ENCODE measurements at regions not wholly inside any gene's neighbourhood (a gene's known extent, or its start where the extent isn't known, plus 50 kb on each side); places are given as distances from the start of the nearest gene placed in this dataset.

DNA sequence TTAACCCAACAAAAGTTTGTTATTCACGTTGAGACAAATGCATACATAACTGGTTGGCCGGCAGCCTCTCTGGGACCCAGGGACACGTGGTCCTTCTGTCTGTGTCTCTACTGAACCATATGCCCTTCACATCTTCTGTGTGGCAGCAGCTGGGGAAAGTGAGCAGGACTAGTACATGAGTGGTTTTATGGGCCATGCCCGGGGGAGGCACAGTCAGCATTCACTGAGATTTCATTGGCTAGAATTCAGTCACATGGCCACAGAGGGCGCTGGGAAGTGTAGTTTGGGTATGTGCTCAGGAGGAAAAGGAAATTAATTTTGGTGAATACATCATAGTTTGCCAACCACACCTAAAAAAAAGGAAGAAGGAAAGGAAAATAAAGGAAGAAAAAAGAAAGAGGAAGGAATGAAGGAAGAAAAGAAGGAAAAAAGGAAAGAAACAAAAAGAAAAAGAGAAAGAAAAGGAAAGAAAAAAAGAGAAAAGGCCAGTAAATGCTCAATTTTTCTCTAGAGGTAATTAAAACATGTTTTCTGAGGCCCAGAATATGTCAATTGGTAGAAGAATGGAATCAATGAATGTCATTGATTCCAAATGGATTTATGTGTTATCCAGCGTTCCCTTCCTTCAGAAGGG lies 55.9 kb upstream of the KIRREL3 start:
- no peak overlapping the region for H3K4me3 Mint-ChIP-seq
- H3K27me3 Mint-ChIP-seq (ENCODE audit: low read depth): no peaks in the 10 kb centered on the region
- H3K36me3 Mint-ChIP-seq (ENCODE audit: insufficient read depth): no peaks in the 10 kb centered on the region
- no peaks in the 10 kb centered on the region for H3K9me3 Mint-ChIP-seq
- no peaks in the 10 kb centered on the region for H3K4me1 Mint-ChIP-seq (ENCODE audit: low read depth)
- no peak for ATAC-seq
- no peak for DNase-seq

DNA sequence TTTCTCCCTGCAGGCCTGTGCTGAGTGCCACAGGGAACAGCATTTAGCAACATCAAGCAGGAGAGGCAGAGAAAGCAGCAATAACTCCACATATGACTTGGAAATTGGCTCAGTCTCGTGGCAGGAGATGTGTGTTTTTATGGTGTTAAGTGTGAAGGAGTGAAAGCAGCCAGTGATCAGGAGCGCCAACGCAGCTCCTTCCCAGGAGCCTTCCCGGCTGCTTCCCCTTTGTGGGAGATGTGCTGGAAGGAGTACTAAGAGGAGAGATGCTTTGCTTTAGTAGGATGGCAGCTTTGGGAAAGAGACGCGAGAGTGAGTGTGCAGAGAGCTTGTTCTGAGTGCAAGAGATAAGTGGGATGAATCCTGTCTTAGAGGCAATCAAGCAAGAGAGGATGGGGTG lies 54.7 kb upstream of the KIRREL3 start:
- no peaks in the 10 kb centered on the region for H3K27me3 Mint-ChIP-seq (ENCODE audit: low read depth)
- DNase-seq: no peak
- no peak for ATAC-seq
- H3K9me3 Mint-ChIP-seq: no peaks in the 10 kb centered on the region
- H3K4me3 Mint-ChIP-seq: no peak overlapping the region
- H3K36me3 Mint-ChIP-seq (ENCODE audit: insufficient read depth): no peaks in the 10 kb centered on the region
- H3K4me1 Mint-ChIP-seq (ENCODE audit: low read depth): no peaks in the 10 kb centered on the region

DNA sequence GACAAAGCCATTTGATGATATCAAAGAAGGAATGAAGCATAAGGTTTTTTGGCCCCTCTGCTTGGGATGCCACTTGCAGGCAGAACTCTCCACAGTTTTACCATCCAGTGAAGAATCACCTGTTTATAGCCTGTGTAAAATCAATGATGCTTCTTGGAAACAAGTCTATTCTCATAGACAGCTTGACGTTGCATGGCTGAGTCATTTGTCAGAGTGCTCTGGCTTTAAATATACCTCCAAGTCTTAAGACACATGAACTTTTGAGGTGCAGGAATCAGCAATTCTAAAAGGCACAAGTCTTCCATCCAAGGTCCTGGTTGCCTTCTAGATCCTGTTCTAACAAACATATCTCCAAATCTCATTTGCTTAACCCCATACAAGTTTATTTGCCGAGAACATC lies 53.6 kb upstream of the KIRREL3 start:
- H3K9me3 Mint-ChIP-seq: no peaks in the 10 kb centered on the region
- no peak overlapping the region for H3K4me3 Mint-ChIP-seq

DNA sequence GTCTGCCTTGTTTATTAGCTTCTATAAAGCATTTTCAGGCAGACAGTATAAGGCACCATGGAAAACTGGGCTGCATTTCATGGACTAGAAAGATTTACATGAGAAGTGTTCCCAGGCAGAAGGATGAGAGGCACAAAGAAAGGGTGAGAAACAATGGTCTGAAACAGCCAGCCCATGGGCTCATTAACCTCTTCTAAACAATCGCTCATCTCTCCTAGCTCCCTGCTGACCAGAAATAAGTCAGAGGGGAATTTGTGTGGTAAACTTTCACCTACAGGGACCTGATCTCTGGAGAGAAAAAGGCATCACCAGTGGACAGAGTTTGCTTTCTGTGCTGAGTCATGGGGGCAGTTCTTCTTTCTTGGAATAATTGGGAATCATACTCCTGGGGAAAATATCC lies 51.8 kb upstream of the KIRREL3 start:
- Mint-ChIP-seq H3K4me1 (ENCODE audit: low read depth) (no peaks in the 10 kb centered on the region), H3K36me3 (ENCODE audit: insufficient read depth) (no peaks in the 10 kb centered on the region), H3K9me3 (no peaks in the 10 kb centered on the region), H3K4me3 (no peak overlapping the region), H3K27me3 (ENCODE audit: low read depth) (no peaks in the 10 kb centered on the region)
- ATAC-seq (no peak), DNase-seq (no peak)

More for the DNA sequence above, 53.6 kb upstream of the KIRREL3 start:
- ATAC-seq (no peak), DNase-seq (no peak)
- Mint-ChIP-seq H3K36me3 (ENCODE audit: insufficient read depth) (no peaks in the 10 kb centered on the region), H3K4me1 (ENCODE audit: low read depth) (no peaks in the 10 kb centered on the region), H3K27me3 (ENCODE audit: low read depth) (no peaks in the 10 kb centered on the region)
